Adrenal gland (tissue), 5 donors: ENCODE measurements at regions not wholly inside any gene's neighbourhood (a gene's known extent, or its start where the extent isn't known, plus 50 kb on each side); places are given as distances from the start of the nearest gene placed in this dataset.

Experiments used
- POLR2A ChIP-seq, 2 donors: fragments of 450-650 bp; IDR thresholded peaks; one replicate each; pipeline ENCODE4 v1.6.1; 2017; ENCODE audit warnings: antibody characterized with exemption in 2 of 2, mild to moderate bottlenecking in 2 of 2, moderate library complexity in 1 of 2
- TF ChIP-seq, protein P1 (sequence below), 6 experiments: fragments of 450-650 bp in 4 of 6; fragments of 200-600 bp in 2 of 6; sonication (generic) in 1 of 6; IDR thresholded peaks; 1 replicate in 5 of 6; 2 replicates in 1 of 6; pipeline versions ENCODE4 v1.5.1 to v1.8.0; 2016 to 2021; ENCODE audit warnings: antibody characterized with exemption in 6 of 6, mild to moderate bottlenecking in 2 of 6, moderate library complexity in 1 of 6
- donor health status: DM: no; HTN: no; CAD: no.

DNA sequence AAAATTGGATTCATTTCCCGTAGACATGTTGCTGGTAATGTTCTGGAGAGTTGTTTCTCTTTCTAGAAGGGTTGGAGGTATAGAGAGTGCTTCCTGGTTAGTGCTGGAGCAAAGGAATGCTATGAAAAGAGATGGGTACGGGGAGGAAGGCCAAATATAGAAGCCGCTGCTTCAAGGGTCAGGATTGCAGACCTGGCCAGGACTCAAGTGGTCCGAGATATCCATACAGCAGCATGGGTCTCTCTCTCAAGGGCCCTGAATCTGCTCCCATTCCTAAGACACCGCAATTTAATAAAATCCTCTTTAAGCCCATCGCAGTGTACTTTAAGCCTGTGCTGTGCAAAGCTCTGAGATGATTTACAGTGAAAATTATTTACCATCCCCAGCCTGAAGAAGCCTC, 287.0 kb downstream of the FAM43A start:
- TF ChIP-seq, protein P1, sequence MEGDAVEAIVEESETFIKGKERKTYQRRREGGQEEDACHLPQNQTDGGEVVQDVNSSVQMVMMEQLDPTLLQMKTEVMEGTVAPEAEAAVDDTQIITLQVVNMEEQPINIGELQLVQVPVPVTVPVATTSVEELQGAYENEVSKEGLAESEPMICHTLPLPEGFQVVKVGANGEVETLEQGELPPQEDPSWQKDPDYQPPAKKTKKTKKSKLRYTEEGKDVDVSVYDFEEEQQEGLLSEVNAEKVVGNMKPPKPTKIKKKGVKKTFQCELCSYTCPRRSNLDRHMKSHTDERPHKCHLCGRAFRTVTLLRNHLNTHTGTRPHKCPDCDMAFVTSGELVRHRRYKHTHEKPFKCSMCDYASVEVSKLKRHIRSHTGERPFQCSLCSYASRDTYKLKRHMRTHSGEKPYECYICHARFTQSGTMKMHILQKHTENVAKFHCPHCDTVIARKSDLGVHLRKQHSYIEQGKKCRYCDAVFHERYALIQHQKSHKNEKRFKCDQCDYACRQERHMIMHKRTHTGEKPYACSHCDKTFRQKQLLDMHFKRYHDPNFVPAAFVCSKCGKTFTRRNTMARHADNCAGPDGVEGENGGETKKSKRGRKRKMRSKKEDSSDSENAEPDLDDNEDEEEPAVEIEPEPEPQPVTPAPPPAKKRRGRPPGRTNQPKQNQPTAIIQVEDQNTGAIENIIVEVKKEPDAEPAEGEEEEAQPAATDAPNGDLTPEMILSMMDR (IDR thresholded peaks at IDR 0.05) = no peak
- no peak for TF ChIP-seq POLR2A (IDR thresholded peaks at IDR 0.05)
